Naive thymus-derived CD4-positive, alpha-beta T cell (primary cell): ENCODE measurements at regions not wholly inside any gene's neighbourhood (a gene's known extent, or its start where the extent isn't known, plus 50 kb on each side); places are given as distances from the start of the nearest gene placed in this dataset.

Experiments used
- ATAC-seq: fragments of 150-1000 bp; cut with Tn5 transposase; 2 replicates; pipeline ENCODE4 v1.10.0; 2021; ENCODE audit warnings: mild to moderate bottlenecking, moderate library complexity
- CTCF ChIA-PET: fragments of 350-600 bp; sonication (Branson Sonifier 250); formaldehyde crosslinking; loops from one replicate; lab custom pipeline; 2021; ENCODE audit warnings: antibody characterized with exemption; lab: Charles Lee
- POLR2A ChIA-PET: fragments of 350-600 bp; sonication (Branson Sonifier 250); formaldehyde crosslinking; loops from one replicate; lab custom pipeline; 2021; ENCODE audit warnings: antibody characterized with exemption, inconsistent platforms; lab: Charles Lee
- DNase-seq, 9 donors: peaks; one replicate each; pipeline versions ENCODE4 v3.0.0 to v3.0.0-alpha.2; 2020 to 2022; ENCODE audit warnings: mixed read lengths in 1 of 9
- H3K27ac ChIP-seq: one replicate; pipeline ENCODE4 v1.7.0; 2013; ENCODE audit warnings: mild to moderate bottlenecking, low read depth, low read length, moderate library complexity
- H3K27me3 ChIP-seq, 2 donors: one replicate each; pipeline ENCODE4 v1.7.0; 2013; ENCODE audit warnings: low read length in 2 of 2, mild to moderate bottlenecking in 2 of 2, moderate library complexity in 2 of 2; ENCODE audit not compliant: control insufficient read depth in 2 of 2, insufficient read depth in 2 of 2
- H3K36me3 ChIP-seq, 3 experiments: 1 replicate in 2 of 3; 2 replicates in 1 of 3; pipeline ENCODE4 v1.7.0; 2013; ENCODE audit warnings: low read length in 3 of 3, mild to moderate bottlenecking in 3 of 3, moderate library complexity in 1 of 3; ENCODE audit not compliant: insufficient read depth in 3 of 3, control insufficient read depth in 2 of 3
- H3K4me1 ChIP-seq, 2 donors: one replicate each; pipeline ENCODE4 v1.7.0; 2013; ENCODE audit warnings: low read length in 2 of 2, mild to moderate bottlenecking in 2 of 2, moderate library complexity in 1 of 2; ENCODE audit not compliant: control insufficient read depth in 2 of 2, insufficient read depth in 2 of 2
- H3K4me3 ChIP-seq: 2 replicates; pipeline ENCODE4 v1.7.0; 2013; ENCODE audit warnings: mild to moderate bottlenecking, low read length
- H3K9me3 ChIP-seq, 3 experiments: 1 replicate in 2 of 3; 2 replicates in 1 of 3; pipeline ENCODE4 v1.7.0; 2013; ENCODE audit warnings: low read length in 3 of 3; ENCODE audit not compliant: control insufficient read depth in 2 of 3
- H3K27ac Mint-ChIP-seq, 9 donors: one replicate each; pipeline ENCODE4 v1.8.0; 2020 to 2022; ENCODE audit warnings: mixed read lengths in 9 of 9, mild to moderate bottlenecking in 8 of 9, moderate library complexity in 5 of 9, inconsistent platforms in 2 of 9
- H3K27me3 Mint-ChIP-seq, 5 donors: one replicate each; pipeline ENCODE4 v1.8.0; 2021 to 2022; ENCODE audit warnings: mixed read lengths in 5 of 5, mild to moderate bottlenecking in 1 of 5
- H3K36me3 Mint-ChIP-seq, 5 donors: one replicate each; pipeline ENCODE4 v1.8.0; 2020 to 2022; ENCODE audit warnings: mixed read lengths in 5 of 5, mild to moderate bottlenecking in 3 of 5, inconsistent platforms in 1 of 5
- H3K4me1 Mint-ChIP-seq, 7 donors: one replicate each; pipeline ENCODE4 v1.8.0; 2020 to 2022; ENCODE audit warnings: mixed read lengths in 7 of 7, mild to moderate bottlenecking in 3 of 7, inconsistent platforms in 1 of 7
- H3K4me3 Mint-ChIP-seq, 10 donors: one replicate each; pipeline ENCODE4 v1.8.0; 2020 to 2022; ENCODE audit warnings: mild to moderate bottlenecking in 10 of 10, mixed read lengths in 10 of 10, moderate library complexity in 6 of 10, inconsistent platforms in 2 of 10
- H3K9me3 Mint-ChIP-seq, 11 donors: one replicate each; pipeline ENCODE4 v1.8.0; 2020 to 2022; ENCODE audit warnings: mixed read lengths in 11 of 11, mild to moderate bottlenecking in 4 of 11, inconsistent platforms in 1 of 11, moderate library complexity in 1 of 11
- intact Hi-C, 2 donors: fragments of 100-400 bp; cut with micrococcal nuclease; formaldehyde crosslinking; loops; one replicate each; pipeline ENCODE4 v1.15.1; 2023

- Mint-ChIP-seq H3K9me3 (peaks cover 0 to 3% (median 0%) of the 10 kb centered on the region in 11 donors), H3K27ac (no peak overlapping the region), H3K4me1 (no peaks in the 10 kb centered on the region), H3K4me3 (no peak overlapping the region), H3K27me3 (peaks cover 0 to 9% (median 5%) of the 10 kb centered on the region in 5 donors), H3K36me3 (no peaks in the 10 kb centered on the region)
- Histone ChIP-seq H3K4me3 (no peak overlapping the region), H3K27ac (no peak overlapping the region), H3K36me3 (no peaks in the 10 kb centered on the region), H3K9me3 (no peaks in the 10 kb centered on the region), H3K27me3 (no peaks in the 10 kb centered on the region), H3K4me1 (no peaks in the 10 kb centered on the region)
- CTCF ChIA-PET = no interaction called here
- no peak for ATAC-seq
- DNase-seq = no peak
- POLR2A ChIA-PET = no interaction called here
- intact Hi-C loops = no loop called here
Observed at GRCh38 chr20:52818491-52818890, 153.7 kb upstream of the TSHZ2 start.

GRCh38 chr20:52817981-52818380 lies 154.2 kb upstream of the TSHZ2 start:
- intact Hi-C loops = no loop called here
- Mint-ChIP-seq H3K4me3 (no peak overlapping the region), H3K9me3 (peaks cover 0 to 3% (median 0%) of the 10 kb centered on the region in 11 donors), H3K27me3 (peaks cover 0 to 9% (median 5%) of the 10 kb centered on the region in 5 donors), H3K4me1 (no peaks in the 10 kb centered on the region), H3K36me3 (no peaks in the 10 kb centered on the region), H3K27ac (no peak overlapping the region)
- POLR2A ChIA-PET = no interaction called here
- ATAC-seq = no peak
- no peak overlapping the region for H3K4me3 ChIP-seq
- no peaks in the 10 kb centered on the region for H3K9me3 ChIP-seq
- CTCF ChIA-PET = no interaction called here
- H3K27ac ChIP-seq = no peak overlapping the region
- no peaks in the 10 kb centered on the region for H3K4me1 ChIP-seq
- H3K27me3 ChIP-seq = no peaks in the 10 kb centered on the region
- DNase-seq = no peak
- no peaks in the 10 kb centered on the region for H3K36me3 ChIP-seq

GRCh38 chr20:52817511-52817910 lies 154.6 kb upstream of the TSHZ2 start:
- H3K27me3 ChIP-seq = no peaks in the 10 kb centered on the region
- no peak overlapping the region for H3K4me3 Mint-ChIP-seq
- no peak for DNase-seq
- H3K9me3 ChIP-seq = no peaks in the 10 kb centered on the region
- H3K27ac ChIP-seq = no peak overlapping the region
- no peaks in the 10 kb centered on the region for H3K36me3 Mint-ChIP-seq
- no peak for ATAC-seq
- POLR2A ChIA-PET = no interaction called here
- no peak overlapping the region for H3K4me3 ChIP-seq
- CTCF ChIA-PET = no interaction called here
- intact Hi-C loops = no loop called here
- H3K27ac Mint-ChIP-seq = no peak overlapping the region
- peaks cover 0 to 9% (median 5%) of the 10 kb centered on the region in 5 donors for H3K27me3 Mint-ChIP-seq
- no peaks in the 10 kb centered on the region for H3K4me1 Mint-ChIP-seq
- H3K9me3 Mint-ChIP-seq = peaks cover 0 to 8% (median 0%) of the 10 kb centered on the region in 11 donors
- no peaks in the 10 kb centered on the region for H3K4me1 ChIP-seq
- no peaks in the 10 kb centered on the region for H3K36me3 ChIP-seq

- Histone ChIP-seq H3K27ac (no peak overlapping the region), H3K36me3 (no peaks in the 10 kb centered on the region), H3K4me3 (no peak overlapping the region), H3K27me3 (no peaks in the 10 kb centered on the region), H3K4me1 (no peaks in the 10 kb centered on the region), H3K9me3 (no peaks in the 10 kb centered on the region)
- peaks cover 0 to 3% (median 0%) of the 10 kb centered on the region in 5 donors for H3K36me3 Mint-ChIP-seq
- no peaks in the 10 kb centered on the region for H3K4me1 Mint-ChIP-seq
- ChIA-PET CTCF (interaction anchor here (0.6 kb wide), 1 partner anchor 26 kb away, joined by 3 read pairs; no protein-coding TSS in a partner anchor), POLR2A (no interaction called here)
- no peak overlapping the region for H3K27ac Mint-ChIP-seq
- DNase-seq (no peak), ATAC-seq (no peak)
- H3K9me3 Mint-ChIP-seq = peaks cover 0 to 8% (median 0%) of the 10 kb centered on the region in 11 donors
- no peak overlapping the region for H3K4me3 Mint-ChIP-seq
- peaks cover 8 to 24% (median 20%) of the 10 kb centered on the region in 5 donors for H3K27me3 Mint-ChIP-seq
- intact Hi-C loops = no loop called here
Observed at GRCh38 chr20:52814371-52814770, 157.8 kb upstream of the TSHZ2 start.

- DNase-seq = no peak
- H3K4me1 Mint-ChIP-seq = no peaks in the 10 kb centered on the region
- H3K36me3 Mint-ChIP-seq = peaks cover 0 to 3% (median 0%) of the 10 kb centered on the region in 5 donors
- peaks cover 8 to 24% (median 20%) of the 10 kb centered on the region in 5 donors for H3K27me3 Mint-ChIP-seq
- intact Hi-C loops = no loop called here
- no peak overlapping the region for H3K4me3 Mint-ChIP-seq
- H3K9me3 Mint-ChIP-seq = peaks cover 0 to 8% (median 0%) of the 10 kb centered on the region in 11 donors
- POLR2A ChIA-PET = no interaction called here
- H3K9me3 ChIP-seq = no peaks in the 10 kb centered on the region
- no peak overlapping the region for H3K27ac ChIP-seq
- no peaks in the 10 kb centered on the region for H3K36me3 ChIP-seq
- H3K27me3 ChIP-seq = no peaks in the 10 kb centered on the region
- no peak for ATAC-seq
- H3K27ac Mint-ChIP-seq = no peak overlapping the region
- H3K4me1 ChIP-seq = no peaks in the 10 kb centered on the region
- CTCF ChIA-PET = no interaction called here
- H3K4me3 ChIP-seq = no peak overlapping the region
Observed at GRCh38 chr20:52812231-52812847, 159.8 kb upstream of the TSHZ2 start.

GRCh38 chr20:52809003-52809402 lies 163.2 kb upstream of the TSHZ2 start:
- no peak overlapping the region for H3K4me3 ChIP-seq
- DNase-seq (no peak), ATAC-seq (no peak)
- no peaks in the 10 kb centered on the region for H3K36me3 ChIP-seq
- intact Hi-C loops = no loop called here
- no peaks in the 10 kb centered on the region for H3K27me3 ChIP-seq
- no peaks in the 10 kb centered on the region for H3K4me1 ChIP-seq
- CTCF ChIA-PET = no interaction called here
- H3K27me3 Mint-ChIP-seq = peaks cover 8 to 19% (median 17%) of the 10 kb centered on the region in 5 donors
- H3K9me3 ChIP-seq = no peaks in the 10 kb centered on the region
- H3K9me3 Mint-ChIP-seq = peaks cover 0 to 8% (median 0%) of the 10 kb centered on the region in 11 donors
- H3K36me3 Mint-ChIP-seq = peaks cover 0 to 3% (median 0%) of the 10 kb centered on the region in 5 donors
- H3K27ac Mint-ChIP-seq = no peak overlapping the region
- H3K4me3 Mint-ChIP-seq = no peak overlapping the region
- POLR2A ChIA-PET = interaction anchor here (0.6 to 1.0 kb wide), 2 partner anchors 204 to 338 kb away, joined by 3 read pairs; no protein-coding TSS in a partner anchor
- H3K4me1 Mint-ChIP-seq = no peaks in the 10 kb centered on the region
- no peak overlapping the region for H3K27ac ChIP-seq

GRCh38 chr20:52806918-52807317 lies 165.2 kb upstream of the TSHZ2 start:
- H3K27ac Mint-ChIP-seq = no peak overlapping the region

More at GRCh38 chr20:52806918-52807317, 165.2 kb upstream of the TSHZ2 start:
- peaks cover 0 to 5% (median 0%) of the 10 kb centered on the region in 11 donors for H3K9me3 Mint-ChIP-seq
- ChIA-PET POLR2A (no interaction called here), CTCF (no interaction called here)
- H3K27me3 ChIP-seq = no peaks in the 10 kb centered on the region
- DNase-seq = no peak
- no peaks in the 10 kb centered on the region for H3K9me3 ChIP-seq
- H3K4me1 Mint-ChIP-seq = no peaks in the 10 kb centered on the region
- no peaks in the 10 kb centered on the region for H3K36me3 ChIP-seq
- H3K27me3 Mint-ChIP-seq = peaks cover 8 to 19% (median 15%) of the 10 kb centered on the region in 5 donors
- intact Hi-C loops = no loop called here
- H3K4me3 Mint-ChIP-seq = no peak overlapping the region
- no peak overlapping the region for H3K4me3 ChIP-seq
- no peaks in the 10 kb centered on the region for H3K4me1 ChIP-seq
- H3K27ac ChIP-seq = no peak overlapping the region
- H3K36me3 Mint-ChIP-seq = peaks cover 0 to 3% (median 0%) of the 10 kb centered on the region in 5 donors
- no peak for ATAC-seq
